GM21447 (cell line): ENCODE measurements at regions not wholly inside any gene's neighbourhood (a gene's known extent, or its start where the extent isn't known, plus 50 kb on each side); places are given as distances from the start of the nearest gene placed in this dataset.

ENCODE experiments used
- ATAC-seq: cut with Tn5 transposase; IDR thresholded peaks from one replicate; pipeline ENCODE4 v1.9.1; 2021; ENCODE audit not compliant: unreplicated experiment

DNA sequence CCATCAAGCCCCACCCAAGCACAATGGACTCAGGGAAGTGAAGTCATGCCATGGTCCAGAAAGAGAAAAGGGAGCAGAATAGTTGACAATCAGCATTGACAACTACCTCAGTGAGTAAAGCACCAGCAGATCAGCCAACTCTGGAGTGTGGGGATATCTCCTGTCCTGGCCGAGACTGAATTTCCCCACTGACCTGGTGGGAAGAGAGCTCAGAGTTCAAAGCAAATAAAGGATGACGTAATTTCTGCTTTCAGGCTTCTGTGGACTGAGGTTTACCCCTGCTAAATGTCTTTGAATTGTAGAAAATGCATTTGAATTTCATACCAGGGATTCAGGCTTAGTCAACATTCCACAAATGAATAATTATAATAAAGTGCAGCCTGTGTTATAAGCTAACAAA is 152.9 kb downstream of the CBLN1 start:
- ATAC-seq = no peak

DNA sequence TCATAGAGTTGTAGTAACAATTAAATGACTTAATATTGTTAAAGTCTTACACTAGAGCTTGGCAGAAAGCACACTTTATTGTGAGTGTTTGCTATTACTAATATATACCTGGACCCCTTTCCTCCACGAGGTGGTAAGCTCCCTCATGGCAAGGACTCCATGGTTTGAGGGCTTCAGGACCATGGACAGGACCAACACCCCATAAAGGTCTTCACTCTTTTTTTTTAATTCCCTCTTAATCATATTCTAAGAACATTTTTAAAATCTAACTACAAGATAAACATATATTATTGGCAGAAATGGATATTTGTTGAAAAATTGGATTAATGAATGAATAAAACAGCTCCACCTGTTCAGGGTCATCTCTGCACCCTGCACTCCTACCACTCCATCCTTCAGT is 154.5 kb downstream of the CBLN1 start:
- ATAC-seq = no peak

DNA sequence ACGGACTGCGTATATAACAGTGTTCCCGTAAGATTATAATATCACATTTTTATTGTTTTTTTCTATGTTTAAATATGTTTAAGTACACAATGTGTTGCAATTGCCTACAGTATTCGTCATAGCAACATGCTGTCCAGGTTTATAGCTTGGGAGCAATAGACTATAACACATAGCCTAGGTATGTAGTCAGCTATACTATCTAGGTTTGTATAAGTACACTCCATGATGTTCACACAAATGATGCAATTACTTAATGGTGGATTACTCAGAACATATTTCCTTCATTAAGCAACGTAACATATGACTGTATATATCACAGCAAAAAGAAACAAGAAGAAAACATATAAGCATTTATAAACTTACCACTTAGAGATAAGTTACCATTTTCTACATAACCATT is 160.0 kb downstream of the CBLN1 start:
- no peak for ATAC-seq

DNA sequence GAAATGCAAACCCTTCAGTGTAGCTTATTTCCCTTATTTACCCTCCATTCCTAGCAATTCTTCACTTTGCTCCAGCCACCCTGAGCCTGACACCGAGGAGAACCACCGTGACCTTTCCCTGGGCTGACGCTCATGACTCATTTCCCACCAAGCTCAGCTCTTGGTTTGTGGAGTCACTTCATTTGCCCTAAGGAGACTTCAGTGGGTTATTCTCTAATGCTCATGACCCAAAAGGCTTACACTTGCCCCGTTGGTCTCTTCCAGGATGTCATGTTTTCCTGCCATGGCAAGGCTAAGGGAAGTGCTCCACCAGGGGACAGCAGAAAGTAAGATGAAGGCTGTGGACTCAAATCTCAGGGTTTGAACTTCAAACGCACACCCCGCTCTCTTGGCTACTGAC is 161.0 kb downstream of the CBLN1 start:
- ATAC-seq = no peak

DNA sequence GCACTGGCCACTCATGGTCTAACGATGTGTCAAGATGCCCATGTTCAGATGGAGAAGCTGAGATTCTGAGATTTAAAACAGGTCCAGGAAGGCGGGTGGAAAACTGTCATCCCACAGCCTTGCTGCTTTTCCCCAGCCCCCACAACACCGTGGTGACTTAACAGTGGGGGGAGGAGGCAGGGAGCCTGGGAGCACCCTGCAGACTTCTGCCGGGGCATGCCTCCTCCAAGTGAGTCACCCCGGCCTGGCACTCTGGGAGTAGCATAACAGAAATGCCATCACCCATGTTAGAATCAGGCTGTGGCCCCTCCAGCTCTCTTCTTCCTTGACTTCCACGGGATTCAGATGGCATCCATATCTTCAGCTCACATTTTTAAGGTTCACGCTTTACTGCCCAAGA is 164.8 kb downstream of the CBLN1 start:
- no peak for ATAC-seq

DNA sequence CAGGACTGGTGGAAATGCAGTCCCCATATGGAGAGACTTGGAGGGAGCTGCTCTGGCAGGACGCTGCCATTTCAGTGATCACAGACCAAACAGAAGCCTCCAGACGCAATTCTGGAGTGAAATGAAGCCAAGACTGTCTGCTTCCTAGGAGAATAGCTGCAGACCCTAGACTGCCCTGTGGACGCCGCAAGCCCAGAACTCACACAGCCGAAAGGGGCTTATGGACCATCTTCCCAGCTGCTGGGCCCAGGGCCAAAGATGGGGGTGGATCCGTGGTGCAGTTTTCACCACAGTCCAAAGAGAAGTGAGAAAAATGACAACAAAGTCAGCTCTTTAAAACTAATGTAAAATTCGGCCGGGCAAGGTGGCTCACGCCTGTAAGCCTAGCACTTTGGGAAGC is 165.7 kb downstream of the CBLN1 start:
- no peak for ATAC-seq

DNA sequence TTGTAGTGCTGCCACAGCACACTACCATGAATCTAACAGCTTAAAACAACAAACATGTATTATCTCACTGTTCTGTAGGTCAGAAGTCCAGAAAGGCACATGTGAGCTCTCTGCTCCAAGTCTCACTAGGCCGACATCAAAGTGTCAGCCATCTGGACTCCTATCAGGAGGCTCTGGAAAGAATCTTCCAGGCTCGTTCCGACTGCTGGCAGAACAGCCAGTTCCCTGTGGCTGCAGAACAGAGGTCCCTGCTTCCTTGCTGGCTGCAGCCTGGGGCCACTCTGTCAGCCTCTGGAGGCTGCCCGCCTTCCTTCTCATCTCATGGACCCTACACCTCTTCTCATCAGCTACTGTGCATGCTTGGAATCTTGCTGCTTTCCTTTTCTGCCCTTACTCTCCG is 168.9 kb downstream of the CBLN1 start:
- ATAC-seq = no peak

DNA sequence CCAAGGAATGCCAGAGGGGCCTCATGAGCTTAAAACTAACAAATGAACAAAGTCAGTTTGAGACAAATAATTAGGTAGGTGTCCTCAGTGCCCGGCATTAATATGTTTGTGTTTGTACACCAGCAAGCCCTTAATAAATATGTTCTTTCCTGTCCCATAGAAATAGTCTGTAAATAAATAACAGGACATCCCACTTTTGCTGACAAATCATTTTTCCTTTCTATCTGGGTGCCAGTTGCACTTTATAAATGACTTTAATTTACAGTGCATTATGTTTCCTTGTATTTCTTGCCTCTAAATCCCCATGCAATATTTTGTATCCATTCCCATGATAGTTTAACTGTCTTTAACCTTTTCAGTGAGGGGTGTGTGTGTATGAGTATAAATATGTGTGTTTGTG is 170.3 kb downstream of the CBLN1 start:
- ATAC-seq = no peak

DNA sequence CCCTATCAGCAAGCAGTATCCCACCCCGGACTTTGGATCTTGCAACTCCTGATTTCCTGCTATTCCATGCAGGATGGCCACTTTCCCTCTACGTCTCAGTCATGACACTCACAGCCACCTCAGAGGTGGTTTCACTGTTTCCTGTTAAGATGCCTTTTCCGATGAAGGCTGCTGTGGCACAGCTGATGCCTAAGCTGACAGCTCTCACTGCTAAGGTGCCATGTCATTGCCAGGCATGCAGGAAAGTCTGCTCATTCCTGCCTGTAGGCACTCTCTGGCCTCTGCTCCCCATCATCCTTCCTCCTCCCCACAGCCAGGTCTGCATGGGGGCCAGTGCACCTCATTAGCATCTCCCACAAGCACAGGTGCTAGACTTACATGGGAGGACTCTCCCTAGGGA is 173.0 kb downstream of the CBLN1 start:
- no peak for ATAC-seq

DNA sequence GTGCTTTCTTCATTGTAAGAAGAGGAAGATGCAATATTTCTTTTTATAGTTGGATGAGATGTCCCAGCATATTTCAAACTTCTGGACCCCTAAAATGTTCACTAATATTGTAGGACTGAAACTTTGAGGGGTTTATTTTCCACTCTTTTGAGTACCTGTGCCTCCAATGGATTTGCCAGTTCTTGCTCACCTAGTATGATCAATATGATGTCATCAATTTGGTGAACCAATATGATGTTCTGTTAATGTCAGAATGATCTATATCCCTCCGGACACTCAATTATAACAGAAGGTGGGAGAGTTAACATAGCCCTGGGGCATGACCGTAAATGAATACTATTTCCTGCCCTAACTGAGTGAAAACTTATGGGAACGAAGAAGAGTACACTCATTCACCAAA is 178.3 kb downstream of the CBLN1 start:
- ATAC-seq = no peak

DNA sequence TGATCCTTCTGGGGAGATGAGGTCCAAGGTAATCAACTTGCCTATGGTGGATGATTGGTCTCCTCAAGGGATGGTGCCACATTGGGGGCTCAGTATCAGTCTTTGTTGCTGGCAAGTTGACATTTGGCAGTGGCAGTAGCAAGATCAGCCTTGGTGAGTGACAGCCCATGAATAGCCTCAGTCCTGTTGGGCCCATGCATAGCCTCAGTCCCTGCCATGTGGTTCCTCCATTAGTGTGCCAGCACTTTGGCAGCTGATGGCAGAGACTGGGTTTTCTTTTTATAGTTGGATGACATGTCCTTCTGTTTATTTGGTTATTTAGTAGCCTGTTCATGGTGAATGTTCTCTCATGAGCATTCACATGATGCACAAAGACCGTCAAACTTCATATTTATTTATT is 179.6 kb downstream of the CBLN1 start:
- no peak for ATAC-seq

DNA sequence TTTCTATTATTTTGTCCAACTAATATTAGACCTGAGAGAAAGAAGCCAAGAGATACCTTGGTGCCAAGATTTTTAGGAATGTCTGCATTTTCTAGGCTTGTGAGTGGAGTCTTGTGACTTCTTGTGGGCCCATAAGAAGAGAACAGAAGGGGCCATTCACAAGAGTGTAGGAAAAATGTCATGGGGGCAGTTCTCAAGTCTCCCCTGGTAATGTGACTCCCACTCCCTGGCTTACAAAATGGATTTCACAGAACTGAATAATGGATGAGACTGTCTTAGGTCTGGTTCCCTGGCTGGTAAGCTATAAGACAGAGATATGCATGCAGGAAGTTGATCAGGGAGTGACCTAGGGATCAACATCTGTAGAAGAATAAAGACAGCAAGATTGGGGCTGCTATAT is 181.3 kb downstream of the CBLN1 start:
- no peak for ATAC-seq

DNA sequence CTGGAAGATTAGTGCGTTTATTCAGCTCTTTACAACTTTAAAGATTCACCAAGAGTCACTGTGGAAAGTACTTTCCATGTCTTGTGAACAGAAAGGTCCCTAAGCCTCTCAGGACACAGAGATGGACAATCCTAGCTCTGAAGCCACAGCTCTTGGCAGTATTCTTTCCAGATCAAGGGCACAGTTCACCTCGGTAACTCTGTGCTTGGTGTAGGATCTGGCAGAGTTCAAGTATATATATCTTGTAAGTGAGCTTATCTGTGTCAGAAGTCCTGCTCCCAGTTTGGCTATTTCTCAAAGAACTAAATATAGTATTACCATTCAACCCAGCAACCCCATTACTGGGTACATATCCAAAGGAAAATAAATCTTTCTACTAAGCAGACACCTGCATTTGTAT is 183.7 kb downstream of the CBLN1 start:
- no peak for ATAC-seq

DNA sequence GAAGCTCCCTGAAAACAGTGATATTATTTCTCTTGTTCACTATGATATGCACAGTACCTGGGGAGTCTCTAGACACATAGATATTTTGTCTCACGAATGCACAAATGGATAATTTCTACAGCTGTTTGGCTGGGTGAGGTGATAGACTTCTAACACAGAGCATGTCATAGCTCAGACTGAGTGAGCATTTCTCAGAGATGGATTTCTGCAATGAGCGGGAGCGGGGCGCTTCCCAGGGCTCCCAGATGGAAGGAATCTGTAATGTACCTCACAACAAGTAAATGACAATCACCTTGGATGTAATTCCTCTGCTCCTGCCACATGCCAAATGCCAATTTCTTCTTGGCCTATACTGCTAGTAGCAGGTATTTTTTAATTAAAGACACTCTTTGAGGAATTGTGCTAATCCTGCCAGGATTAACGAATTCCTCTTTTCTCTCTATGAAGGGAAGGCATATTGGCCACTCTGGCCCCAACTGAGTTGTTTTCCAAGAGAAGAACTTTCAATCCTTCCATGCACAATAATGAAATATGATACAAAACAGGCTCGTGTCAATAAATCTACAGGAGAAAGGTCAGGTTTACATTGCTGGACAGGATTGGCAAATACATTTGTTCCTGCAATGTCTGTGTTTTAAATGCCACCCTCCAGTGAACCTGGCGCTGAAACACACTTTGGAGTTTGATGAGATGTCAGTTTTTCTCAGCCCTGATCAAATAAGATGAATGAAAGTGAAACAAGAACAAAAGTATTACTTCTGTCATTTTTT is 185.3 kb downstream of the CBLN1 start:
- no peak for ATAC-seq

DNA sequence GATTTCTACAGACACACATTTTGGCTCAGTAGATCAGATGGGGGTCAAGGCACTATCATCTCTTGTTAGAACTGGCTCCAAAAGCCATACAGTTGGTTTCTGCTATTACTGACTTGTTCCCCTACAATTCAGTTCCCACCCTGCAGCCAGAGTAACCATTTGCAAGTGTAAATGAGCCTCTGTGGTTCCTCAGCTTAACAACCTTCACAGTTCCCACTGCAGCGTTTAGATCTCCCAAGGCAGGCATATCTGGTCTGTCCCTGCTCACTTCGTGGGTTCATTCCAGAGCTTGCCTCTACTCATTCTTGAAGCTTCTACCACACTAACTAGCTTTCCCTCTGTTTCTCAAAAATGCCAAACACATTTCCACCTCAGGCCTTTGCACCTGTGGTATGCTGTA is 186.1 kb downstream of the CBLN1 start:
- no peak for ATAC-seq

DNA sequence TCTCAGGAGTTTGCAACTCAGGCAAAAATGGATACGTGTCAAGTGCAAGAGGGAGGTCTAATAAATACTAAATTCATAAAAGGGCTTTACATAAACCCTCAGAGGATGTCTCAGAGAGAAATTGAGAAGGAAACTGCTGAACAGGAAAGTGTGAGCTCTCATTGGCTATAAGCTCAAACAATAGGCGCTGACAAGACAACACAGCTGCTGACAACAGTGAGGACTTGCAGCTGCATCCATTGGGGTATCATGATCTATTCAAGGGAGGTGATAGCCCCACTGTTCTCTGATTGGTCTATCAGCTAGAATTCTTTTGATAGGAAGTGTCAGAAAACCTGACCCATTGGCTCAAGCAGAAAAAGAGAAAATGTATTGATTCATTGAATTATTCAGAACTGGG is 187.2 kb downstream of the CBLN1 start:
- no peak for ATAC-seq

DNA sequence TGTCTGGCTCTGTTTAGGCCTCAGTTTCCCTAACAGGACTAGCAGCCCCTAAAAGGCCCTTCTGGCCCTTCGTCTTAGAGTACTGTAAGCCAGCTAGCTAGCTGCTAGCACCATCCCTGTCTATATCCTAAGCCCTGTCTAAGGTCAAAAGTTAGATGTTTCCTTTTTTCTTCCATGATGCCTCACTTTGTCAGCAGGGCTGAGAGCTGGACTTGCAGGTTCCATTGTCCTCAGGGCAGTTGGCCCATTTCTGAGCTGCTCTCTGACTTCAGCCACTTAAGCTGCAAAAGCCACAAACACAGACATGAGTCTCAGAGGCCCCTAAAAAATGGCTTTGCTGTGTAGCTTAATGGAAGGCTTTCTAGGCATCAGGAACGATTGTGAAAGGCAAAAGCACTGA is 187.7 kb downstream of the CBLN1 start:
- ATAC-seq = no peak

DNA sequence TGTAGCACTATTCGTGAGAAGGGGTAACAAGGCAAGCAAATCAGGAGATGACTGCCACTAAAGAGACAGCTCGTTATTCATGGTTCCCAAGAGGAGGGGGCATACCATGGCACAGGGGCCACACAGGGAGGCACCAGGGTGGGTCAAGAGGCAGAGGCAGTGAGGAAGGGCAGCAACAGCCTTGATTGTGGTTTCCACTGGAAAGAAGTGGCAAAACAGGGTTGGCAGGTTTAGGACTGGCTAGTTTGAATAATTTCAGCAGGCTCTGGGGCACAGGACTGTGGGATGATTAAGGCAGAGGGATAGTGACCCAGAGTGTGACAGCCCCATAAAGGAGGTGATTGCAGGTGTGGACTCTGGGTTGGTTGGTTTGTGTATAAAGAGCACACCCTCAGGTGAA is 188.9 kb downstream of the CBLN1 start:
- no peak for ATAC-seq

DNA sequence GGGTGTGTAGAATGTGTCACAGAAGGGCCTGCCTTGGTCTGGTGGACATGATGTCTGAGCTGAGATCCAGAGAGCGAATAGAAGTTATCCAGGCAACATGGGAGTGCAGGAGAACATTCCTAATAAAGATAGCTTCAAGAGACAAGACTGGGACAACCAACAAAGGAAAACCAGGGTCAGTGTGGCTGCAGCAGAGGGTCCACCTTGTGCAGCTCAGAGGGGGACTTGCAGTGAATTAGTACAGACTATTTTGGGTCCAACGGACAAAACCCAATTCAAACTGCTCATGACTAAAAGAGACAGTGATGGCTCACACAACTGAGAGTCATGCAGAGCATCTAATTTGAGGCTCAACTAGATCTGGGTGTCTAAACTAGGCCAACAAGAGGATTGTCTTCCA is 192.1 kb downstream of the CBLN1 start:
- ATAC-seq = no peak

DNA sequence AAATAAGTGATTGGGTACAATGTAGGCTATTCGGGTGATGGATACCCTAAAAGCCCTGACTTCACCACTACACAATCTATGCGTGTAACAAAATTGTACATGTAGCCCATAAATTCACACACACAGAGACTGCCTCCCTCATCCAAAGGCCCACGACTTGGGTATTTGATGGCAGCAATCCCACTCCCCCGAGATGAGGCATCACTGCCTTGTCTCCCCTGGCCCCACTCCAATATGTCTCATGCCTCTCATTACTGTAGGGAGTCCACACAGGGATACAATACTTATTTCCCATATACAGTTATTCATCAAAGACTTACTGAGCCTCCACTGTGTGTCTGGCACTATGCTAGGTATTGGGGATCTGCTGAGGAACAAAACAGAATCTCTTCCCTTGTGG is 192.6 kb downstream of the CBLN1 start:
- ATAC-seq = no peak

DNA sequence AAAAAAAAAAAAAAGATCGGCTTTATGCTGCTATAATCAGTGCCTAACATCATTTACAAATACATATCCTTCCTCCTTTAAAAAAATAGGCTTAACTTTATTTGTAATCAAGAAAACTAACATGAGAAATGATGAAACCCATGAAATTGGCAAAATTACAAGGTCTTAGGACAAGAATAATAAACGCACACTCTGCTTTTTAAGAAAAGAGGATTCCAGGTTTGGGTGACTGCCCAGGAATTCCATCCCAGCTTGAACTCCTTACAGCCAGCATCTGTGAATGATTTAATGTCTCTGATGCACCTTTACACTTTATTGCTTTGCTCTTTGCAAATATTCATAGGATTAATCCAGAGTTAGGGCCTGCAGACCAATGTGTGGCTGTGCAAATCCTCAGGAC is 196.0 kb downstream of the CBLN1 start:
- no peak for ATAC-seq

DNA sequence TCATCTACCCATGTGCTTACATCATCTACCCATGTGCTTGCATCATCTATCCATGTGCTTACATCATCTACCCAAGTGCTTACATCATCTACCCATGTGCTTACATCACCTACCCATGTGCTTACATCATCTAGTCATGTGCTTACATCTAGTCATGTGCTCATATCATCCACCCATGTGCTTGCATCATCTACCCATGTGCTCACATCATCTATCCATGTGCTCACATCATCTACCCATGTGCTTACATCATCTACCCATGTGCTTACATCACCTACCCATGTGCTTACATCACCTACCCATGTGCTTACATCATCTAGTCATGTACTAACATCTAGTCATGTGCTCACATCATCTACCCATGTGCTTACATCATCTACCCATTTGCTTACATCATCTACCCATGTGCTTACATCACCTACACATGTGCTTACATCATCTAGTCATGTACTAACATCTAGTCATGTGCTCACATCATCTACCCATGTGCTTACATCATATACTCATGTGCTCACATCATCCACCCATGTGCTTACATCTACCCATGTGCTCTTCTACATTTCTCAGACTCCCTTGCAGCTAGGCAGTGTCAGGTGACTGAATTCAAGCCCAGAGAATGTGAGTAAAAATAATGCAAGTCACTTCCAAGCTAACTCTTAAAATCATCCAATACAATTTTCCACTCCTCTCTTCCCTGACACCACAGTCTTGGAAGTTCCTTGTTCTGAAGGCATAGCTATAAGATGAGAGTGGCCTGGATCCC is 196.8 kb downstream of the CBLN1 start:
- no peak for ATAC-seq

DNA sequence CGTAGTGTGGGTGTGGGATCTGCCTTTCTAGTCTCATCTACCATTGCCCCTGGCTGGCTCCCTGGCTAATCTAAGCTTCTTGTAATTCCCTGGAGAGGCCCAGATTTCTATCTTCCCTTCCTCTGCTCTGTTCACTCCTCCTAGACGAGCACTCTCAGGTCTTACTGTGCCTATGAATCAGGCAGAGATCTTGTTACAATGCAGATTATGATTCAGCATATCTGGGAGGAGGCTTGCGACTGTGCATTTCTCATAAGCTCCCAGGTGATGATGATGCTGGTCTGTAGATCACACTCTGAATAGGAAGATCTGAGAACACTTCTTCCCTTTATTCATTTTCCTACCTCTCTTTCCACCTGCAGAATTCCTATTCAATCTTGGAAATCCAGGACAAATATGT is 200.1 kb downstream of the CBLN1 start:
- no peak for ATAC-seq
